Neural progenitor cell (in vitro differentiated cells): ENCODE measurements at regions not wholly inside any gene's neighbourhood (a gene's known extent, or its start where the extent isn't known, plus 50 kb on each side); places are given as distances from the start of the nearest gene placed in this dataset.
A peak's percentile ranks its signal among the peaks of the same experiment; 100 is the strongest.

ENCODE experiments used
- DNase-seq: peaks from one replicate; pipeline ENCODE4 v3.0.0-alpha.2; 2016; ENCODE audit warnings: low spot score
- H2AFZ ChIP-seq: fragments of 200-600 bp; sonication (generic); replicated peaks from 2 replicates; pipeline ENCODE4 v1.6.1; 2016; ENCODE audit warnings: antibody characterized with exemption
- H3F3A ChIP-seq: fragments of 200-600 bp; sonication (generic); 2 replicates; pipeline ENCODE4 v1.6.1; 2016; ENCODE audit warnings: antibody characterized with exemption, low read depth
- H3K27ac ChIP-seq: fragments of 200-600 bp; sonication (generic); 2 replicates; pipeline ENCODE4 v1.5.1; 2016; ENCODE audit warnings: mild to moderate bottlenecking
- H3K27me3 ChIP-seq: fragments of 200-600 bp; sonication (generic); 2 replicates; pipeline ENCODE4 v1.6.1; 2016; ENCODE audit warnings: mild to moderate bottlenecking, moderate library complexity
- H3K36me3 ChIP-seq: fragments of 200-600 bp; sonication (generic); 2 replicates; pipeline ENCODE4 v1.5.1; 2016
- H3K4me1 ChIP-seq: fragments of 200-600 bp; sonication (generic); 2 replicates; pipeline ENCODE4 v1.6.1; 2016; ENCODE audit warnings: mixed run types
- H3K4me2 ChIP-seq: fragments of 200-600 bp; sonication (generic); 2 replicates; pipeline ENCODE4 v1.6.1; 2016
- H3K4me3 ChIP-seq: fragments of 200-600 bp; sonication (generic); 2 replicates; pipeline ENCODE4 v1.5.1; 2016
- H3K79me2 ChIP-seq: fragments of 200-600 bp; sonication (generic); 2 replicates; pipeline ENCODE4 v1.6.1; 2016; ENCODE audit warnings: low read depth
- H3K9ac ChIP-seq: fragments of 200-600 bp; sonication (generic); 2 replicates; pipeline ENCODE4 v1.6.1; 2016
- H3K9me3 ChIP-seq: fragments of 200-600 bp; sonication (generic); 2 replicates; pipeline ENCODE4 v1.5.1; 2016; ENCODE audit warnings: low read depth
- H4K20me1 ChIP-seq: fragments of 200-600 bp; sonication (generic); 2 replicates; pipeline ENCODE4 v1.6.1; 2016; ENCODE audit warnings: low read depth
- H3K27ac Mint-ChIP-seq: 3 replicates; pipeline ENCODE4 v1.8.0; 2021; ENCODE audit warnings: mixed read lengths
- H3K27me3 Mint-ChIP-seq: 2 replicates; pipeline ENCODE4 v1.8.0; 2022; ENCODE audit warnings: low read depth, mild to moderate bottlenecking, inconsistent platforms, moderate library complexity, mixed read lengths; ENCODE audit not compliant: insufficient read depth
- H3K36me3 Mint-ChIP-seq: 3 replicates; pipeline ENCODE4 v1.8.0; 2021; ENCODE audit warnings: mixed read lengths
- H3K4me1 Mint-ChIP-seq: 3 replicates; pipeline ENCODE4 v1.8.0; 2021; ENCODE audit warnings: mixed read lengths
- H3K4me3 Mint-ChIP-seq: 3 replicates; pipeline ENCODE4 v1.8.0; 2021; ENCODE audit warnings: mild to moderate bottlenecking, moderate library complexity, mixed read lengths
- H3K9me3 Mint-ChIP-seq: 3 replicates; pipeline ENCODE4 v1.8.0; 2020; ENCODE audit warnings: mixed read lengths
- EZH2 ChIP-seq: fragments of 200-600 bp; sonication (generic); IDR thresholded peaks from 2 replicates; pipeline ENCODE4 v1.6.1; 2017; ENCODE audit warnings: antibody characterized with exemption, mild to moderate bottlenecking, moderate library complexity
- EZH2phosphoT487 ChIP-seq: fragments of 200-600 bp; sonication (generic); IDR thresholded peaks from 2 replicates; pipeline ENCODE4 v1.6.1; 2017; ENCODE audit warnings: antibody characterized with exemption
- TF ChIP-seq, protein P1 (sequence below): fragments of 200-600 bp; sonication (generic); IDR thresholded peaks from 2 replicates; pipeline ENCODE4 v1.5.1; 2017; ENCODE audit warnings: antibody characterized with exemption, mild to moderate bottlenecking

DNA sequence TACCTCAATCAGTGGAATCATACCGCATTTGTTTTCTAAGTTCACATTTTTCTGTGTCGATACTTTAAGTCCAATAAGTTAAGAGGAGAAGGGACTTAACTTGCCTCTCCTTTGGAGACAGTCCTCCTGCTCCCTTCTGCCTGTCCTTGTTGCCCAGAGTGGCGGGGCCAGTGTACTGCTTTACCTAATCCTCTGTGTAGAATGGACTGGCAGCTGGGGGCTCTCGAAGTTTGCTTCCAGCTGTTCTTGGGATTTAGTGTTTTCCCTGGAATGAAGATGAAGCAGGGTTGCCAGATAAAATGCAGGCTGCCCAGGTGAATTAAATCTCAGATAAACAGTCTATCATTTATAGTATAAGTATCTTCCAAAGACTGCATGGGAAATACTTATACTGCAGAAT, 287.6 kb upstream of the C2CD4B start:
- H3K36me3 Mint-ChIP-seq, result no peaks in the 10 kb centered on the region
- H3K9me3 Mint-ChIP-seq, result no peaks in the 10 kb centered on the region
- H3K79me2 ChIP-seq, result no peaks in the 10 kb centered on the region
- H3K27ac ChIP-seq, result no peak overlapping the region
- no peaks in the 10 kb centered on the region for H3K36me3 ChIP-seq
- no peaks in the 10 kb centered on the region for H3K9me3 ChIP-seq
- peak overlapping the region; percentile 28 for H3K4me2 ChIP-seq
- H3K4me1 ChIP-seq, result peaks cover 60% of the 10 kb centered on the region
- no peaks in the 10 kb centered on the region for H4K20me1 ChIP-seq
- peaks cover 5% of the 10 kb centered on the region for H3K27me3 Mint-ChIP-seq
- H3K27ac Mint-ChIP-seq, result no peak overlapping the region
- H3K4me1 Mint-ChIP-seq, result peaks cover 67% of the 10 kb centered on the region
- TF ChIP-seq EZH2 (no peak), EZH2phosphoT487 (no peak)
- TF ChIP-seq, protein P1, sequence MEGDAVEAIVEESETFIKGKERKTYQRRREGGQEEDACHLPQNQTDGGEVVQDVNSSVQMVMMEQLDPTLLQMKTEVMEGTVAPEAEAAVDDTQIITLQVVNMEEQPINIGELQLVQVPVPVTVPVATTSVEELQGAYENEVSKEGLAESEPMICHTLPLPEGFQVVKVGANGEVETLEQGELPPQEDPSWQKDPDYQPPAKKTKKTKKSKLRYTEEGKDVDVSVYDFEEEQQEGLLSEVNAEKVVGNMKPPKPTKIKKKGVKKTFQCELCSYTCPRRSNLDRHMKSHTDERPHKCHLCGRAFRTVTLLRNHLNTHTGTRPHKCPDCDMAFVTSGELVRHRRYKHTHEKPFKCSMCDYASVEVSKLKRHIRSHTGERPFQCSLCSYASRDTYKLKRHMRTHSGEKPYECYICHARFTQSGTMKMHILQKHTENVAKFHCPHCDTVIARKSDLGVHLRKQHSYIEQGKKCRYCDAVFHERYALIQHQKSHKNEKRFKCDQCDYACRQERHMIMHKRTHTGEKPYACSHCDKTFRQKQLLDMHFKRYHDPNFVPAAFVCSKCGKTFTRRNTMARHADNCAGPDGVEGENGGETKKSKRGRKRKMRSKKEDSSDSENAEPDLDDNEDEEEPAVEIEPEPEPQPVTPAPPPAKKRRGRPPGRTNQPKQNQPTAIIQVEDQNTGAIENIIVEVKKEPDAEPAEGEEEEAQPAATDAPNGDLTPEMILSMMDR, result no peak
- no peak overlapping the region for H3K9ac ChIP-seq
- peaks cover 4% of the 10 kb centered on the region for H3F3A ChIP-seq
- peak; percentile 65 for DNase-seq
- H3K4me3 Mint-ChIP-seq, result peak overlapping the region; percentile 4
- H3K4me3 ChIP-seq, result no peak overlapping the region
- no peak overlapping the region for H2AFZ ChIP-seq
- H3K27me3 ChIP-seq, result no peaks in the 10 kb centered on the region

DNA sequence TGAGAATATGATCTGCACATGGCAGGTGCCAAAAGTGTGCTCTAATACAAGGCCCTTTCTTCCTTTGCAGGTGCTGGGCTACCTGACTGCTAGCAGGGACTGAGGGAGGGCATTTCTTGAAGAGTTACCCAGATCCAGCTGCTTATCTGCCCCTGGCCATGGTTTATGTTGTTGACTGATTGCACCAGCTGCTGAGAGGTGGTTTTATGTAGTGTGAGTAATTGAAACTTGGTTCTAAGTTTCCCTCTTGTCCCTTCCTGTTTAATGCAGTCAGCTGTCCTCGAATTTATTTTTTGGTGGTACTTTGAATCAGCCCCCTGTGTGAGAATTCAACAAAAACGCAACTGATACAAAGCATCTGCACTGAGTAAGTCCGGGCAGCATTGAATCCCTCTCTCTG, 288.3 kb upstream of the C2CD4B start:
- H3K9ac ChIP-seq, result no peak overlapping the region

DNA sequence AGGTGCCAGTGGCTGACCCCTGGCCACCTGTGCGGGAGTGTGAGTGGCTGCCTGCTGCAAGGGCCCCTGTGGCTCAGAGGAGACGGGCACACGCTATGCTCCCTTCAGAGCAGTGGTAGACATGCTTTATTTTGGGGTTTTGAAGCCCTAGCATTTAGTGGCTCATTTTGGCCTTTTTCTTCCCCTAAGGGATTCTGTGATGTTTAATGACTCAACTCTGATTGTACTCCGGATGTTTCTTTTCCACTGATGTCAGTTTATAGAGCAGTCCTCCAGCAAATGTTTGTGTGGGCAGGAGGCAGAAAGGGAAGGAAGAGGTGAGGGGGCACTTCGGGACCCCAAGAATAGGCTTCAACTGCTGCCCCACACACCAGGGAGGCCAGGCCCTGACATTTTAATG, 288.9 kb upstream of the C2CD4B start:
- Histone ChIP-seq H3K27me3 (no peaks in the 10 kb centered on the region), H4K20me1 (no peaks in the 10 kb centered on the region), H3K27ac (no peak overlapping the region), H2AFZ (no peak overlapping the region), H3K9me3 (no peaks in the 10 kb centered on the region), H3F3A (peaks cover 4% of the 10 kb centered on the region), H3K9ac (no peak overlapping the region), H3K4me2 (peak overlapping the region; percentile 9), H3K79me2 (no peaks in the 10 kb centered on the region), H3K4me1 (peaks cover 59% of the 10 kb centered on the region), H3K4me3 (no peak overlapping the region), H3K36me3 (no peaks in the 10 kb centered on the region)
- Mint-ChIP-seq H3K27ac (no peak overlapping the region), H3K36me3 (no peaks in the 10 kb centered on the region), H3K27me3 (peaks cover 5% of the 10 kb centered on the region), H3K9me3 (peaks cover 2% of the 10 kb centered on the region), H3K4me3 (no peak overlapping the region), H3K4me1 (peaks cover 59% of the 10 kb centered on the region)
- no peak for DNase-seq
- TF ChIP-seq EZH2phosphoT487, result no peak
- no peak for TF ChIP-seq EZH2
- TF ChIP-seq, protein P1, result no peak

More for the DNA sequence above, 288.3 kb upstream of the C2CD4B start:
- Histone ChIP-seq H3K4me2 (peak overlapping the region; percentile 9), H3K9me3 (no peaks in the 10 kb centered on the region), H3K36me3 (no peaks in the 10 kb centered on the region), H3K79me2 (no peaks in the 10 kb centered on the region), H3K27ac (no peak overlapping the region), H3K4me1 (peaks cover 60% of the 10 kb centered on the region), H3K4me3 (no peak overlapping the region), H2AFZ (no peak overlapping the region), H3F3A (peaks cover 4% of the 10 kb centered on the region), H4K20me1 (no peaks in the 10 kb centered on the region), H3K27me3 (no peaks in the 10 kb centered on the region)
- TF ChIP-seq, protein P1, result no peak
- TF ChIP-seq EZH2 (no peak), EZH2phosphoT487 (no peak)
- H3K27me3 Mint-ChIP-seq, result peaks cover 5% of the 10 kb centered on the region
- H3K4me1 Mint-ChIP-seq, result peaks cover 64% of the 10 kb centered on the region
- H3K4me3 Mint-ChIP-seq, result no peak overlapping the region
- DNase-seq, result no peak
- H3K9me3 Mint-ChIP-seq, result peaks cover 2% of the 10 kb centered on the region
- no peak overlapping the region for H3K27ac Mint-ChIP-seq
- no peaks in the 10 kb centered on the region for H3K36me3 Mint-ChIP-seq
